Choroid plexus epithelial cell (primary cell): ENCODE measurements at regions not wholly inside any gene's neighbourhood (a gene's known extent, or its start where the extent isn't known, plus 50 kb on each side); places are given as distances from the start of the nearest gene placed in this dataset.

ENCODE experiments used
- DNase-seq: peaks from one replicate; pipeline ENCODE4 v3.0.0-alpha.2; 2010; ENCODE audit warnings: low read depth
- H3K4me3 ChIP-seq: 2 replicates; pipeline ENCODE4 v1.5.1; 2011; ENCODE audit warnings: low read depth, mild to moderate bottlenecking, control low read depth, low read length, moderate library complexity
- TF ChIP-seq, protein P1 (sequence below): conservative IDR thresholded peaks from 2 replicates; pipeline ENCODE4 v1.5.1; 2011; ENCODE audit warnings: low read depth, mild to moderate bottlenecking, control low read depth, inconsistent platforms, low read length, moderate library complexity

DNA sequence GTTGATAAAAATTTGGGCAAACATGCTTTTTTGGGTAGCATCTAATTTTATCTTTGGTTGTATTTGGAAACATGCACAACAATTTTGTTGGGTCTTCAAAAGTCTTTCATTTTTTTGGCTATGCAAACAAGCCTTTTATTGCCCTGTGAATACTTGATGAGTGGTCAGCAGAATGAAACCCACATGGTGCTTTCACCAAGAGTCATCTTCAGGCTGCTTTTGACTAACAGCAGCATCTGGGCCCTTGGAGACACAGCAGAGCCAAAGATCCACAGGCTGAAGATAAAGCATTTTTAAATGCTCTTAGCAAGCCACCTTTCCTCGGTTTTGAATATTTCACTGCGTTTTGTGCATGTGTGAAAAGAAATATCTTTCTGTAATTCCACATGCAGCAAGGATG is 154.9 kb downstream of the FGF9 start:
- H3K4me3 ChIP-seq, result no peak overlapping the region
- TF ChIP-seq, protein P1, sequence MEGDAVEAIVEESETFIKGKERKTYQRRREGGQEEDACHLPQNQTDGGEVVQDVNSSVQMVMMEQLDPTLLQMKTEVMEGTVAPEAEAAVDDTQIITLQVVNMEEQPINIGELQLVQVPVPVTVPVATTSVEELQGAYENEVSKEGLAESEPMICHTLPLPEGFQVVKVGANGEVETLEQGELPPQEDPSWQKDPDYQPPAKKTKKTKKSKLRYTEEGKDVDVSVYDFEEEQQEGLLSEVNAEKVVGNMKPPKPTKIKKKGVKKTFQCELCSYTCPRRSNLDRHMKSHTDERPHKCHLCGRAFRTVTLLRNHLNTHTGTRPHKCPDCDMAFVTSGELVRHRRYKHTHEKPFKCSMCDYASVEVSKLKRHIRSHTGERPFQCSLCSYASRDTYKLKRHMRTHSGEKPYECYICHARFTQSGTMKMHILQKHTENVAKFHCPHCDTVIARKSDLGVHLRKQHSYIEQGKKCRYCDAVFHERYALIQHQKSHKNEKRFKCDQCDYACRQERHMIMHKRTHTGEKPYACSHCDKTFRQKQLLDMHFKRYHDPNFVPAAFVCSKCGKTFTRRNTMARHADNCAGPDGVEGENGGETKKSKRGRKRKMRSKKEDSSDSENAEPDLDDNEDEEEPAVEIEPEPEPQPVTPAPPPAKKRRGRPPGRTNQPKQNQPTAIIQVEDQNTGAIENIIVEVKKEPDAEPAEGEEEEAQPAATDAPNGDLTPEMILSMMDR, result no peak
- no peak for DNase-seq

DNA sequence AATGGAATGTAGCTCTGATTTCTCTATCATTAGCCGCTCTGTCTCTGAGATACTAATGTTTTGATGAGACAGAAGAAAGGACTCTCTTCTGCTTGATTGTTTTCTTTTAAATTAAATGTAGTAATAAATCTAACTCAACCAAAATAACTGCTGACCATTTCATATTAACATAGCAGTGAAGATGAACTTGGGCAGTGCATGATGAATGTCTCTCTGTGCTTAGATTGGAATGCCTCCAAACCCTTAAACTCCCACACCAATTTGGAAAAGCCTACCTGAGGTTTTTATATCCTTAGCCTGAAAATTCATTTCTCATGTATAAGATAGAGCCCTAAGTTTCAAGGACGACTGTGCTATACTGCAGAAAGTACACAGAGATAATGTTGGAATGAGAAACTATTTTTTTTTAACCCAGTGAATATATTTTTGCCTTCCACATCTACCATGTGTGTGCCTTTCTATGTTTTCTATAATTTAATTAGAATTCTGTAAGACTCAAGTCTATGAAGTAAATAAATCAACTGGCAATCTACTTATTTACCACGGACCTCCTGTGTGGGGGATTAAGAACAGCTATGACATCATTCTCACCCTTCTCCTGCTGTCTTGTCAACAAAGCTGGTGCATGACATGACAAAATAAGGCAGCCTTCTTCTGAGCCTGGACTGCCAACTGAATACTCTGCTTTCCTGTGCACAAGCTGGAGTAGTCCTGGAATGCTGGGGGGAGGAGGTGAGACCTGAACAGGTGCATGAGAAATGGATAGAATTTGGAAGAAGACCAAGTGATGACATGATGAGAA is 155.5 kb downstream of the FGF9 start:
- no peak overlapping the region for H3K4me3 ChIP-seq
- no peak for DNase-seq

DNA sequence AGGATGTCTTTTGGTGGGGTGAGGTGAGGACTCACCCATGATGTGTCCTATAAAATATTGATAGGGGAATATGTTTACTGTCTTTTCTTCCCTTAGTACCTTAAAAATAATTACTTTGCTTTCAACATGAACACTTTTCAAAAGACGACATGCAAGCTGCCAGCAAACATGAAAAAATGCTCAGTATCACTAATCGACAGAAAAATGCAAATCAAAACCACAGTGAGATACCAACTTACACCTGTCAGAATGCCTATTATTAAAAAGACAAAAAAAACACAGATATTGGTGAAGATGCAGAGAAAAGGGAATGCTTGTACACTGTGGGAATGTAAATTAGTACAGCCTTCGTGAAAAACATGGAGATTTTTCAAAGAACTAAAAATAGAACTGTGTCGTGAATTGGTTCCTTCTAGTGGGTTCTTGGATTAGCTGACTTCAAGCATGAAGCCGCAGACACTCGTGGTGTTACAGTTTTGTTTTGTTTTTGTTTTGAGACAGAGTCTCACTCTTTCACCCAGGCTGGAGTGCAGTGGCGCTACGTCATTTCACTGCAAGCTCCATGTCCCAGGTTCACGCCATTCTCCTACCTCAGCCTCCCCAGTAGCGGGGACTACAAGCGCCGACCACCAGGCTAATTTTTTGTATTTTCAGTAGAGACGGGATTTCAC is 160.9 kb downstream of the FGF9 start:
- DNase-seq, result no peak
- TF ChIP-seq, protein P1, result no peak
- H3K4me3 ChIP-seq, result no peak overlapping the region

More for the DNA sequence above, 155.5 kb downstream of the FGF9 start:
- TF ChIP-seq, protein P1, result no peak

DNA sequence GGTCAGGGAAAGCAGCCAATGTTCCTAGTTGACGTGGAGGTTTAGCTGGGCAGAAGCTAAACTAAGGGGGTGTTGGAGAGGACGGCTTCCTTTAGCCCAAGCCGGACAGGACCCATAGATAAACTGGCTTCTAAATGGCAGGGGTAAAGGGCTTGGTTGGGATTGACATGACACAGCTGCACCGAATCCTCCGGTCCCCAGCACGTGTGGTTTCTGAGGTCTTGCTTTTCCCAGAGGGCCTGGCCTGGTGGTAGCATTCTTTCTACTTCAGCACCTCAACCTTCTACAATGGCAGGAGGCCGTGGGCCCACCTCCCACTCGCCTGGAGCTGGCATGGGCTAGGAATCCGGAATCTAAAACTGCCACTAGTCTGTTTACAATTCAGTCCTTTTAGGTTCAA is 163.0 kb downstream of the FGF9 start:
- DNase-seq, result no peak
- TF ChIP-seq, protein P1, result no peak
- no peak overlapping the region for H3K4me3 ChIP-seq

DNA sequence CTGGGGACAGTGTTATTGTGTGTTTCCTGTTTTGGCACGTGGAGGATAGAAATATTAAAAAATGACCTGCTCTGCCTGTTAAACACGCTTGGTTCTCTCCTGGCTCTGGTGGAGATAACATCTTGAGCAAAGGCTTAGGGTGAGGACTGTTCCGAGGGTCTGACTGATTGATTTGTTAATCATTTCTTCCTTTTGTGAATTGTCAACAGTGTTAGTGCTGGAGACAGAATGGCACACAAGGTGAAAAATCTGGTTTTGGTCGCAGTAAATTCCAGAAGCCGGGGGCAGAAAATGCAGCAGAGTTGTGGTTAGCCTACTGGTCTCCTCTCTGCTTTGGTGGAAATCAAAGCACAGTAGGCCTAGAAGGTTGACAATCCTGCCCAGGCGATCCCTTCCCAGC is 163.6 kb downstream of the FGF9 start:
- TF ChIP-seq, protein P1, result no peak
- DNase-seq, result no peak
- H3K4me3 ChIP-seq, result no peak overlapping the region

DNA sequence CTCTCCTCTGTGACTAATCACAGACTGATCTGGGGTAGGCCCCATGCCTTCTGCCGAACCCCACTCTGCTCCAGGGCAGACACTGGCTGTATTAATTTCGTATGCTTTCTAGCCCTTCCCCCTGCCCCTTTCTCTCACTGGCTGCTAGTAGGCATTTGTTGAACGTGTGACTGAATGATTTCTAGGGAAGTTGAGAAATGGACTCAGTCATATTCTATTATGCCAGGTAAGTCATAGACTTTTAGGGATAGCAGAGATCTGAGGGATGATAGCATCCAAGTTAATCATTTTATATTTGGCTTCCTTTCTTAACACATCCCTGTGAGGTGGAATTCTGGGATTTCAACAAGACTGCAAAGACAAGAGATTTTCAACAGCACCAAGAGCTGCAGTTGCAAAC is 166.4 kb downstream of the FGF9 start:
- DNase-seq, result no peak
- TF ChIP-seq, protein P1, result no peak
- H3K4me3 ChIP-seq, result no peak overlapping the region
